H9 (cell line): ENCODE measurements at regions not wholly inside any gene's neighbourhood (a gene's known extent, or its start where the extent isn't known, plus 50 kb on each side); places are given as distances from the start of the nearest gene placed in this dataset.

ENCODE experiments used
- DNase-seq: peaks from one replicate; pipeline ENCODE4 v3.0.0-alpha.2; 2017
- H2AFZ ChIP-seq: one replicate; pipeline ENCODE4 v1.6.1; 2013; ENCODE audit warnings: mild to moderate bottlenecking, low read length, control low read depth, moderate library complexity
- H2AK5ac ChIP-seq: 2 replicates; pipeline ENCODE4 v1.6.1; 2013; ENCODE audit warnings: low read length, control low read depth, mixed read lengths; ENCODE audit not compliant: insufficient read length
- H2BK120ac ChIP-seq: one replicate; pipeline ENCODE4 v1.6.1; 2013; ENCODE audit warnings: low read depth, mild to moderate bottlenecking, low read length, control low read depth, inconsistent platforms; ENCODE audit not compliant: poor library complexity, severe bottlenecking
- H2BK12ac ChIP-seq: 2 replicates; pipeline ENCODE4 v1.6.1; 2013; ENCODE audit warnings: low read length, control low read depth, mixed read lengths, low read depth; ENCODE audit not compliant: insufficient read length
- H2BK15ac ChIP-seq: 2 replicates; pipeline ENCODE4 v1.6.1; 2013; ENCODE audit warnings: low read depth, low read length, control low read depth
- H2BK20ac ChIP-seq: one replicate; pipeline ENCODE4 v1.6.1; 2013; ENCODE audit warnings: low read depth, mild to moderate bottlenecking, low read length, control low read depth, inconsistent platforms; ENCODE audit not compliant: poor library complexity, severe bottlenecking
- H2BK5ac ChIP-seq: 2 replicates; pipeline ENCODE4 v1.6.1; 2013; ENCODE audit warnings: low read length, control low read depth, mixed read lengths; ENCODE audit not compliant: insufficient read length
- H3K14ac ChIP-seq: 2 replicates; pipeline ENCODE4 v1.6.1; 2013; ENCODE audit warnings: low read length, control low read depth; ENCODE audit not compliant: insufficient read depth
- H3K18ac ChIP-seq: 2 replicates; pipeline ENCODE4 v1.6.1; 2013; ENCODE audit warnings: low read depth, mild to moderate bottlenecking, mixed read lengths, low read length, control low read depth; ENCODE audit not compliant: insufficient read length
- H3K23ac ChIP-seq: 2 replicates; pipeline ENCODE4 v1.6.1; 2013; ENCODE audit warnings: low read length, control low read depth, mixed read lengths, low read depth; ENCODE audit not compliant: insufficient read length
- H3K23me2 ChIP-seq: 2 replicates; pipeline ENCODE4 v1.6.1; 2013; ENCODE audit warnings: low read depth, mild to moderate bottlenecking, mixed read lengths, low read length, control low read depth; ENCODE audit not compliant: insufficient read length, poor library complexity, severe bottlenecking
- H3K27ac ChIP-seq: 2 replicates; pipeline ENCODE4 v1.5.1; 2013; ENCODE audit warnings: low read length, control low read depth, mixed read lengths, low read depth; ENCODE audit not compliant: insufficient read length
- H3K27me3 ChIP-seq: 2 replicates; pipeline ENCODE4 v1.6.1; 2013; ENCODE audit warnings: low read length, control low read depth, inconsistent platforms; ENCODE audit not compliant: insufficient read depth
- H3K4ac ChIP-seq: 2 replicates; pipeline ENCODE4 v1.6.1; 2013; ENCODE audit warnings: low read depth, mild to moderate bottlenecking, control low read depth, inconsistent platforms, low read length, moderate library complexity
- H3K4me1 ChIP-seq: 2 replicates; pipeline ENCODE4 v1.6.1; 2013; ENCODE audit warnings: low read length, control low read depth, inconsistent platforms; ENCODE audit not compliant: insufficient read depth
- H3K4me2 ChIP-seq: 2 replicates; pipeline ENCODE4 v1.6.1; 2013; ENCODE audit warnings: low read length, control low read depth, mixed read lengths; ENCODE audit not compliant: insufficient read length, insufficient read depth
- H3K56ac ChIP-seq: 2 replicates; pipeline ENCODE4 v1.6.1; 2013; ENCODE audit warnings: low read depth, mild to moderate bottlenecking, mixed read lengths, low read length, control low read depth; ENCODE audit not compliant: insufficient read length
- H3K79me1 ChIP-seq: 2 replicates; pipeline ENCODE4 v1.6.1; 2013; ENCODE audit warnings: low read depth, mild to moderate bottlenecking, moderate library complexity, low read length, control low read depth, inconsistent platforms; ENCODE audit not compliant: insufficient read depth, poor library complexity, severe bottlenecking
- H3K79me2 ChIP-seq: 2 replicates; pipeline ENCODE4 v1.6.1; 2013; ENCODE audit warnings: low read length, control low read depth, inconsistent platforms; ENCODE audit not compliant: insufficient read depth
- H3K9ac ChIP-seq: 2 replicates; pipeline ENCODE4 v1.6.1; 2013; ENCODE audit warnings: low read length, control low read depth, mixed read lengths; ENCODE audit not compliant: insufficient read length; ENCODE audit errors: extremely low read depth
- H3K9me3 ChIP-seq: one replicate; pipeline ENCODE4 v1.6.1; 2013; ENCODE audit warnings: low read depth, low read length, inconsistent platforms; ENCODE audit not compliant: control insufficient read depth
- H3T11ph ChIP-seq: one replicate; pipeline ENCODE4 v1.6.1; 2013; ENCODE audit warnings: mild to moderate bottlenecking, low read length, control low read depth, inconsistent platforms
- H4K20me1 ChIP-seq: one replicate; pipeline ENCODE4 v1.6.1; 2013; ENCODE audit not compliant: control insufficient read depth, insufficient read length, insufficient read depth
- H4K5ac ChIP-seq: 2 replicates; pipeline ENCODE4 v1.6.1; 2013; ENCODE audit warnings: low read depth, mild to moderate bottlenecking, mixed read lengths, low read length, control low read depth; ENCODE audit not compliant: insufficient read length
- H4K8ac ChIP-seq: replicated peaks from 2 replicates; pipeline ENCODE4 v1.6.1; 2013; ENCODE audit warnings: low read length, control low read depth, mixed read lengths, low read depth; ENCODE audit not compliant: insufficient read length
- H4K91ac ChIP-seq: 2 replicates; pipeline ENCODE4 v1.6.1; 2013; ENCODE audit warnings: low read depth, mild to moderate bottlenecking, moderate library complexity, mixed read lengths, low read length, control low read depth; ENCODE audit not compliant: insufficient read length
- H3K27ac Mint-ChIP-seq, 3 experiments: 2 replicates in 2 of 3; 3 replicates in 1 of 3; pipeline ENCODE4 v1.8.0; 2020 to 2021; ENCODE audit warnings: mixed read lengths in 3 of 3, mild to moderate bottlenecking in 1 of 3, moderate library complexity in 1 of 3
- H3K27me3 Mint-ChIP-seq: 2 replicates; pipeline ENCODE4 v1.8.0; 2021; ENCODE audit warnings: low read depth, mild to moderate bottlenecking, moderate library complexity, mixed read lengths
- H3K36me3 Mint-ChIP-seq, 3 experiments: 2 replicates in 2 of 3; 3 replicates in 1 of 3; pipeline ENCODE4 v1.8.0; 2020 to 2021; ENCODE audit warnings: low read depth in 3 of 3, mixed read lengths in 3 of 3; ENCODE audit not compliant: insufficient read depth in 1 of 3
- H3K4me1 Mint-ChIP-seq, 2 experiments: 2 replicates each; pipeline ENCODE4 v1.8.0; 2020; ENCODE audit warnings: mixed read lengths in 2 of 2
- H3K4me3 Mint-ChIP-seq, 2 experiments: 2 replicates in 1 of 2; 3 replicates in 1 of 2; pipeline ENCODE4 v1.8.0; 2020 to 2021; ENCODE audit warnings: mild to moderate bottlenecking in 2 of 2, mixed read lengths in 2 of 2, moderate library complexity in 1 of 2
- H3K9me3 Mint-ChIP-seq, 2 experiments: 2 replicates in 1 of 2; 3 replicates in 1 of 2; pipeline ENCODE4 v1.8.0; 2020; ENCODE audit warnings: mild to moderate bottlenecking in 2 of 2, mixed read lengths in 2 of 2, moderate library complexity in 1 of 2
- WGBS: extraction: QIAGEN DNeasy Blood & Tissue Kit; methylation state at CpG from one replicate; pipeline ENCODE4 v1.1.7; 2013; ENCODE audit warnings: missing lambda C conversion rate, low lambda C conversion rate, mixed read lengths; ENCODE audit not compliant: insufficient read length; ENCODE audit errors: extremely low coverage; 5-methylcytosine and 5-hydroxymethylcytosine counted together
- TF ChIP-seq, protein P1 (sequence below): fragments of 200-600 bp; sonication (generic); conservative IDR thresholded peaks from 3 replicates; pipeline ENCODE4 v1.8.0; 2021; ENCODE audit warnings: antibody characterized with exemption, mild to moderate bottlenecking

DNA sequence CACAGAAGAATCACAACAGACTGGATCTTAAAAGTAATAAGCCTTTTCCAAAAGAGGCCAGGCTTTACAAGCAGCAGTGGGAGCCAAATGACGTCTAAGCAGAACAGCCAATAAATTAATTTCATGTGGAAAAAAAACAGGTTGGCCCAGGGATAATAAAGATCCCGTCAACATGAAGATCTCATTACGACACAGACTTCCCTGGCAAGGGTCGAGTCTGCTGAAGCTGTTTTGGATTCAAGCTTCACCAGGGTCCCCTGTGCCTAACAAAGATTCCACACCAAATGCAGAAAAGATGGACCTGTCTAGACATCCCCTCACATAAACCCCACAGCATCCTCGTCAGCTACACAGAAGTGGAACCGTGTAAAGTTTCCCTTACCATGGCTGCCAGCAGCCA lies 215.1 kb upstream of the ZNF507 start:
- Histone ChIP-seq H2BK120ac (no peak overlapping the region), H3K9ac (no peak overlapping the region), H3K4me2 (no peak overlapping the region), H3K79me2 (no peaks in the 10 kb centered on the region), H4K91ac (no peak overlapping the region), H2AFZ (no peak overlapping the region), H3K14ac (no peak overlapping the region), H3K23me2 (no peaks in the 10 kb centered on the region), H2AK5ac (no peak overlapping the region), H3K27me3 (no peaks in the 10 kb centered on the region), H3K18ac (no peak overlapping the region), H3K4ac (no peak overlapping the region), H4K8ac (no peak overlapping the region), H2BK5ac (no peak overlapping the region), H3K23ac (no peak overlapping the region), H4K5ac (no peak overlapping the region), H2BK20ac (no peak overlapping the region), H3T11ph (no peak overlapping the region), H3K27ac (no peak overlapping the region), H3K4me1 (no peaks in the 10 kb centered on the region), H3K79me1 (no peaks in the 10 kb centered on the region), H3K56ac (no peak overlapping the region), H2BK15ac (no peak overlapping the region), H3K9me3 (no peaks in the 10 kb centered on the region), H2BK12ac (no peak overlapping the region), H4K20me1 (no peaks in the 10 kb centered on the region)
- Mint-ChIP-seq H3K36me3 (no peaks in the 10 kb centered on the region), H3K27ac (no peak overlapping the region; a peak in 1 of 7 replicates), H3K4me1 (no peaks in the 10 kb centered on the region), H3K9me3 (no peaks in the 10 kb centered on the region; a peak in 1 of 5 replicates), H3K27me3 (peaks cover 4% of the 10 kb centered on the region), H3K4me3 (no peak overlapping the region)
- TF ChIP-seq, protein P1, sequence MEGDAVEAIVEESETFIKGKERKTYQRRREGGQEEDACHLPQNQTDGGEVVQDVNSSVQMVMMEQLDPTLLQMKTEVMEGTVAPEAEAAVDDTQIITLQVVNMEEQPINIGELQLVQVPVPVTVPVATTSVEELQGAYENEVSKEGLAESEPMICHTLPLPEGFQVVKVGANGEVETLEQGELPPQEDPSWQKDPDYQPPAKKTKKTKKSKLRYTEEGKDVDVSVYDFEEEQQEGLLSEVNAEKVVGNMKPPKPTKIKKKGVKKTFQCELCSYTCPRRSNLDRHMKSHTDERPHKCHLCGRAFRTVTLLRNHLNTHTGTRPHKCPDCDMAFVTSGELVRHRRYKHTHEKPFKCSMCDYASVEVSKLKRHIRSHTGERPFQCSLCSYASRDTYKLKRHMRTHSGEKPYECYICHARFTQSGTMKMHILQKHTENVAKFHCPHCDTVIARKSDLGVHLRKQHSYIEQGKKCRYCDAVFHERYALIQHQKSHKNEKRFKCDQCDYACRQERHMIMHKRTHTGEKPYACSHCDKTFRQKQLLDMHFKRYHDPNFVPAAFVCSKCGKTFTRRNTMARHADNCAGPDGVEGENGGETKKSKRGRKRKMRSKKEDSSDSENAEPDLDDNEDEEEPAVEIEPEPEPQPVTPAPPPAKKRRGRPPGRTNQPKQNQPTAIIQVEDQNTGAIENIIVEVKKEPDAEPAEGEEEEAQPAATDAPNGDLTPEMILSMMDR, result no peak
- DNase-seq, result no peak
- WGBS, result no CpG with 5 or more reads among the region's 6 CpGs
